Hepatocyte (in vitro differentiated cells): ENCODE measurements at regions not wholly inside any gene's neighbourhood (a gene's known extent, or its start where the extent isn't known, plus 50 kb on each side); places are given as distances from the start of the nearest gene placed in this dataset.

ENCODE experiments used
- CTCF ChIP-seq: fragments of 200-600 bp; sonication (generic); IDR thresholded peaks from 2 replicates; pipeline ENCODE4 v1.5.1; 2016; ENCODE audit warnings: antibody characterized with exemption, mild to moderate bottlenecking; ENCODE audit not compliant: poor library complexity
- EZH2 ChIP-seq: fragments of 200-600 bp; sonication (generic); IDR thresholded peaks from 2 replicates; pipeline ENCODE4 v1.6.1; 2016; ENCODE audit warnings: antibody characterized with exemption, mild to moderate bottlenecking, borderline replicate concordance

DNA sequence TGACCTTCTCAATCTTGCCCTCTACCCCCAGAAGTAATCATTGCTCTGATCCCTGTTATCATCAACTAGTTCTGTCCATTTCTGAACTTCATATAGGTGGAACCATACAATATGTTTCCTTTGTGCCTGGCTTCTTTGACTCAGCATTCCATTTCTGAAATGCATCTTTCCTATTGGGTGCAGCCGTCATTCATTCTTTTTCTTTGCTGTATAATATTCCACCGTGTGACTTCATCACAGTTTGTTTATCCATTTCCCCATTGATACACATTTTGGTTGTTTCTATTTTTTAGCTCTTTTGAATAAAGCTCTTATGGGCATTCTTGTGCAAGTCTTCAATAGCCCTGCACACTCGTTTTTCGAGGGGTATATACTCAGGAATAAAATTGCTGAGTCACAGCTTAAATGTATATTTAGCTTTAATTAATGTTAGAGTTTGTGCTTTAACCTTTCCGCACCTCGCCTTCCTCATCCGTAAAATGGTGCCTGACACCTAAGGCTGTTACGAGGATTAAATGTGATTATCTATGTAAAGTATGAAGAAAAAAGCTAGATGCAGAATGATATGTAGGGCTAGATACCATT lies 491.6 kb downstream of the MIAT start:
- TF ChIP-seq CTCF, result no peak
- no peak for TF ChIP-seq EZH2
